Fibroblast of villous mesenchyme (primary cell): ENCODE measurements at regions not wholly inside any gene's neighbourhood (a gene's known extent, or its start where the extent isn't known, plus 50 kb on each side); places are given as distances from the start of the nearest gene placed in this dataset.

Source experiments
- DNase-seq: peaks from one replicate; pipeline ENCODE4 v3.0.0-alpha.2; 2010; ENCODE audit warnings: low read depth
- H3K4me3 ChIP-seq: 2 replicates; pipeline ENCODE4 v1.5.1; 2011; ENCODE audit warnings: low read depth, mild to moderate bottlenecking, low read length
- CTCF ChIP-seq: IDR thresholded peaks from 2 replicates; pipeline ENCODE4 v1.5.1; 2012; ENCODE audit warnings: low read depth, mild to moderate bottlenecking, low read length; ENCODE audit not compliant: insufficient read depth

- TF ChIP-seq CTCF, result no peak
- no peak for DNase-seq
- no peak overlapping the region for H3K4me3 ChIP-seq
These were observed 179.9 kb downstream of the ST8SIA4 start for GRCh38 chr5:100723229-100723628.

- no peak for DNase-seq
- TF ChIP-seq CTCF, result no peak
- no peak overlapping the region for H3K4me3 ChIP-seq
These were observed 177.0 kb downstream of the ST8SIA4 start for GRCh38 chr5:100726116-100726515.

GRCh38 chr5:100731768-100732167 is 171.3 kb downstream of the ST8SIA4 start:
- DNase-seq, result peak; percentile 6
- no peak for TF ChIP-seq CTCF
- no peak overlapping the region for H3K4me3 ChIP-seq

GRCh38 chr5:100746730-100747129 is 156.4 kb downstream of the ST8SIA4 start:
- TF ChIP-seq CTCF, result no peak

GRCh38 chr5:100749771-100750284 is 153.3 kb downstream of the ST8SIA4 start:
- H3K4me3 ChIP-seq, result no peak overlapping the region
- DNase-seq, result no peak
- TF ChIP-seq CTCF, result no peak

More at GRCh38 chr5:100746730-100747129, 156.4 kb downstream of the ST8SIA4 start:
- H3K4me3 ChIP-seq, result no peak overlapping the region
- no peak for DNase-seq

- no peak for TF ChIP-seq CTCF
- no peak overlapping the region for H3K4me3 ChIP-seq
- DNase-seq, result no peak
These were observed 147.6 kb downstream of the ST8SIA4 start for GRCh38 chr5:100755435-100755834.
